ENCODE measurements at regions not wholly inside any gene's neighbourhood (a gene's known extent, or its start where the extent isn't known, plus 50 kb on each side); places are given as distances from the start of the nearest gene placed in this dataset.

GRCh38 chr16:74094514-74094913 lies 202.1 kb upstream of the PSMD7 start:
- Histone ChIP-seq H2AFZ (ENCODE audit: low read depth, low read length) (no peak overlapping the region), H4K91ac (ENCODE audit: low read length) (no peak overlapping the region), H3K9ac (ENCODE audit: low read length) (no peak overlapping the region), H2BK12ac (ENCODE audit: low read length in 2 of 2) (no peak overlapping the region), H2BK5ac (ENCODE audit: low read depth, low read length, poor library complexity, severe bottlenecking) (no peak overlapping the region), H3K23ac (ENCODE audit: low read length in 2 of 2) (no peak overlapping the region), H3K4me3 (ENCODE audit: insufficient read depth in 1 of 2, low read depth in 1 of 2, low read length in 2 of 2) (no peak overlapping the region), H3K18ac (ENCODE audit: low read depth in 1 of 2, low read length in 2 of 2) (no peak overlapping the region), H3K4me2 (ENCODE audit: low read length, poor library complexity, severe bottlenecking) (no peak overlapping the region), H3K4me1 (ENCODE audit: control insufficient read depth, insufficient read depth, low read depth, low read length) (no peaks in the 10 kb centered on the region), H2BK120ac (ENCODE audit: low read depth, low read length) (no peak overlapping the region), H2BK15ac (ENCODE audit: low read depth, poor library complexity, severe bottlenecking) (no peak overlapping the region), H3K9me3 (ENCODE audit: control insufficient read depth, low read length) (no peaks in the 10 kb centered on the region), H3K14ac (ENCODE audit: low read length in 2 of 2) (no peak overlapping the region), H4K8ac (ENCODE audit: low read length) (no peak overlapping the region), H3K27me3 (ENCODE audit: control insufficient read depth in 1 of 2, insufficient read depth in 1 of 2, low read length in 2 of 2) (no peaks in the 10 kb centered on the region), H3K27ac (ENCODE audit: low read length, poor library complexity, severe bottlenecking) (no peak overlapping the region), H3K36me3 (ENCODE audit: control insufficient read depth in 1 of 2, insufficient read depth in 2 of 2, low read depth in 1 of 2, low read length in 2 of 2) (no peaks in the 10 kb centered on the region), H3K79me1 (replicated peaks; ENCODE audit: low read length, poor library complexity, severe bottlenecking) (no peaks in the 10 kb centered on the region), H2AK5ac (ENCODE audit: low read length, severe bottlenecking) (no peak overlapping the region), H3K4ac (ENCODE audit: low read depth in 1 of 2, low read length in 2 of 2) (no peak overlapping the region)
- WGBS, result 73% methylated on average over 1 of the region's 4 CpGs
- DNase-seq, result no peak

- 93% methylated on average over 4 of the region's 4 CpGs for WGBS
- H3K9ac ChIP-seq (ENCODE audit: low read length), result no peak overlapping the region
- H2BK12ac ChIP-seq (ENCODE audit: low read length in 2 of 2), result no peak overlapping the region
- no peak overlapping the region for H3K4ac ChIP-seq (ENCODE audit: low read depth in 1 of 2, low read length in 2 of 2)
- H3K14ac ChIP-seq (ENCODE audit: low read length in 2 of 2), result no peak overlapping the region
- H3K27me3 ChIP-seq (ENCODE audit: control insufficient read depth in 1 of 2, insufficient read depth in 1 of 2, low read length in 2 of 2), result no peaks in the 10 kb centered on the region
- H4K91ac ChIP-seq (ENCODE audit: low read length), result no peak overlapping the region
- H2BK15ac ChIP-seq (ENCODE audit: low read depth, poor library complexity, severe bottlenecking), result no peak overlapping the region
- DNase-seq, result no peak
- no peak overlapping the region for H3K4me2 ChIP-seq (ENCODE audit: low read length, poor library complexity, severe bottlenecking)
- H2BK120ac ChIP-seq (ENCODE audit: low read depth, low read length), result no peak overlapping the region
- H2BK5ac ChIP-seq (ENCODE audit: low read depth, low read length, poor library complexity, severe bottlenecking), result no peak overlapping the region
- no peak overlapping the region for H4K8ac ChIP-seq (ENCODE audit: low read length)
- H3K36me3 ChIP-seq (ENCODE audit: control insufficient read depth in 1 of 2, insufficient read depth in 2 of 2, low read depth in 1 of 2, low read length in 2 of 2), result no peaks in the 10 kb centered on the region
- H3K79me1 ChIP-seq (replicated peaks; ENCODE audit: low read length, poor library complexity, severe bottlenecking), result no peaks in the 10 kb centered on the region
- no peak overlapping the region for H3K4me3 ChIP-seq (ENCODE audit: insufficient read depth in 1 of 2, low read depth in 1 of 2, low read length in 2 of 2)
- H3K18ac ChIP-seq (ENCODE audit: low read depth in 1 of 2, low read length in 2 of 2), result no peak overlapping the region
- H3K9me3 ChIP-seq (ENCODE audit: control insufficient read depth, low read length), result no peaks in the 10 kb centered on the region
- no peaks in the 10 kb centered on the region for H3K4me1 ChIP-seq (ENCODE audit: control insufficient read depth, insufficient read depth, low read depth, low read length)
- H3K23ac ChIP-seq (ENCODE audit: low read length in 2 of 2), result no peak overlapping the region
- H2AK5ac ChIP-seq (ENCODE audit: low read length, severe bottlenecking), result no peak overlapping the region
- no peak overlapping the region for H2AFZ ChIP-seq (ENCODE audit: low read depth, low read length)
- H3K27ac ChIP-seq (ENCODE audit: low read length, poor library complexity, severe bottlenecking), result no peak overlapping the region
These were observed 204.3 kb upstream of the PSMD7 start for GRCh38 chr16:74092336-74092735.

- Histone ChIP-seq H3K4ac (ENCODE audit: low read depth in 1 of 2, low read length in 2 of 2) (no peak overlapping the region), H2BK15ac (ENCODE audit: low read depth, poor library complexity, severe bottlenecking) (no peak overlapping the region), H3K9me3 (ENCODE audit: control insufficient read depth, low read length) (no peaks in the 10 kb centered on the region), H3K4me2 (ENCODE audit: low read length, poor library complexity, severe bottlenecking) (no peak overlapping the region), H3K79me1 (replicated peaks; ENCODE audit: low read length, poor library complexity, severe bottlenecking) (no peaks in the 10 kb centered on the region), H2BK120ac (ENCODE audit: low read depth, low read length) (no peak overlapping the region), H3K14ac (ENCODE audit: low read length in 2 of 2) (no peak overlapping the region), H3K23ac (ENCODE audit: low read length in 2 of 2) (no peak overlapping the region), H3K27ac (ENCODE audit: low read length, poor library complexity, severe bottlenecking) (no peak overlapping the region), H2BK5ac (ENCODE audit: low read depth, low read length, poor library complexity, severe bottlenecking) (no peak overlapping the region), H4K91ac (ENCODE audit: low read length) (no peak overlapping the region), H3K27me3 (ENCODE audit: control insufficient read depth in 1 of 2, insufficient read depth in 1 of 2, low read length in 2 of 2) (no peaks in the 10 kb centered on the region), H2BK12ac (ENCODE audit: low read length in 2 of 2) (no peak overlapping the region), H3K18ac (ENCODE audit: low read depth in 1 of 2, low read length in 2 of 2) (no peak overlapping the region), H4K8ac (ENCODE audit: low read length) (no peak overlapping the region), H3K9ac (ENCODE audit: low read length) (no peak overlapping the region), H2AFZ (ENCODE audit: low read depth, low read length) (no peak overlapping the region), H3K4me3 (ENCODE audit: insufficient read depth in 1 of 2, low read depth in 1 of 2, low read length in 2 of 2) (no peak overlapping the region), H3K4me1 (ENCODE audit: control insufficient read depth, insufficient read depth, low read depth, low read length) (no peaks in the 10 kb centered on the region), H2AK5ac (ENCODE audit: low read length, severe bottlenecking) (no peak overlapping the region), H3K36me3 (ENCODE audit: control insufficient read depth in 1 of 2, insufficient read depth in 2 of 2, low read depth in 1 of 2, low read length in 2 of 2) (no peaks in the 10 kb centered on the region)
- WGBS, result 76% methylated on average over 3 of the region's 4 CpGs
- DNase-seq, result no peak
These were observed 205.7 kb upstream of the PSMD7 start for GRCh38 chr16:74090871-74091270.

GRCh38 chr16:74083541-74083940 lies 213.1 kb upstream of the PSMD7 start:
- Histone ChIP-seq H3K4me3 (ENCODE audit: insufficient read depth in 1 of 2, low read depth in 1 of 2, low read length in 2 of 2) (no peak overlapping the region), H4K8ac (ENCODE audit: low read length) (no peak overlapping the region), H3K9ac (ENCODE audit: low read length) (no peak overlapping the region), H2BK12ac (ENCODE audit: low read length in 2 of 2) (no peak overlapping the region), H3K79me1 (replicated peaks; ENCODE audit: low read length, poor library complexity, severe bottlenecking) (no peaks in the 10 kb centered on the region), H2BK15ac (ENCODE audit: low read depth, poor library complexity, severe bottlenecking) (no peak overlapping the region), H3K4me2 (ENCODE audit: low read length, poor library complexity, severe bottlenecking) (no peak overlapping the region), H3K4ac (ENCODE audit: low read depth in 1 of 2, low read length in 2 of 2) (no peak overlapping the region), H4K91ac (ENCODE audit: low read length) (no peak overlapping the region), H3K27me3 (ENCODE audit: control insufficient read depth in 1 of 2, insufficient read depth in 1 of 2, low read length in 2 of 2) (no peaks in the 10 kb centered on the region), H3K27ac (ENCODE audit: low read length, poor library complexity, severe bottlenecking) (no peak overlapping the region), H2AFZ (ENCODE audit: low read depth, low read length) (no peak overlapping the region), H3K14ac (ENCODE audit: low read length in 2 of 2) (no peak overlapping the region), H3K4me1 (ENCODE audit: control insufficient read depth, insufficient read depth, low read depth, low read length) (no peaks in the 10 kb centered on the region), H3K23ac (ENCODE audit: low read length in 2 of 2) (no peak overlapping the region), H3K9me3 (ENCODE audit: control insufficient read depth, low read length) (no peaks in the 10 kb centered on the region), H3K18ac (ENCODE audit: low read depth in 1 of 2, low read length in 2 of 2) (no peak overlapping the region), H2AK5ac (ENCODE audit: low read length, severe bottlenecking) (no peak overlapping the region), H3K36me3 (ENCODE audit: control insufficient read depth in 1 of 2, insufficient read depth in 2 of 2, low read depth in 1 of 2, low read length in 2 of 2) (no peaks in the 10 kb centered on the region), H2BK120ac (ENCODE audit: low read depth, low read length) (no peak overlapping the region), H2BK5ac (ENCODE audit: low read depth, low read length, poor library complexity, severe bottlenecking) (no peak overlapping the region)
- 80% methylated on average over 1 of the region's 3 CpGs for WGBS
- no peak for DNase-seq

Measured in mesenchymal stem cell (in vitro differentiated cells and primary cell).